GM06990 (cell line): ENCODE measurements at regions not wholly inside any gene's neighbourhood (a gene's known extent, or its start where the extent isn't known, plus 50 kb on each side); places are given as distances from the start of the nearest gene placed in this dataset.
A peak's percentile ranks its signal among the peaks of the same experiment; 100 is the strongest.
"Not testable (repeated sequence)": the region's sequence is repeated elsewhere in the genome, so short reads cannot be mapped to it uniquely, and the experiment has no call there.

Source experiments
- DNase-seq: peaks from one replicate; pipeline ENCODE4 v3.0.0-alpha.2; 2011; ENCODE audit not compliant: insufficient read length; ENCODE audit errors: extremely low read depth
- H3K27me3 ChIP-seq: replicated peaks from 2 replicates; pipeline ENCODE4 v1.6.0; 2011; ENCODE audit warnings: low read length; ENCODE audit not compliant: control insufficient read depth, insufficient read depth
- H3K36me3 ChIP-seq: 2 replicates; pipeline ENCODE4 v1.5.1; 2011; ENCODE audit warnings: low read length; ENCODE audit not compliant: control insufficient read depth, insufficient read depth
- H3K4me3 ChIP-seq: replicated peaks from 2 replicates; pipeline ENCODE4 v1.5.1; 2011; ENCODE audit warnings: low read depth, mild to moderate bottlenecking, control low read depth, low read length
- CTCF ChIP-seq: IDR thresholded peaks from 2 replicates; pipeline ENCODE4 v1.5.1; 2011; ENCODE audit warnings: low read length, control low read depth, mild to moderate bottlenecking, inconsistent platforms; ENCODE audit not compliant: insufficient read depth, poor library complexity, severe bottlenecking

DNA sequence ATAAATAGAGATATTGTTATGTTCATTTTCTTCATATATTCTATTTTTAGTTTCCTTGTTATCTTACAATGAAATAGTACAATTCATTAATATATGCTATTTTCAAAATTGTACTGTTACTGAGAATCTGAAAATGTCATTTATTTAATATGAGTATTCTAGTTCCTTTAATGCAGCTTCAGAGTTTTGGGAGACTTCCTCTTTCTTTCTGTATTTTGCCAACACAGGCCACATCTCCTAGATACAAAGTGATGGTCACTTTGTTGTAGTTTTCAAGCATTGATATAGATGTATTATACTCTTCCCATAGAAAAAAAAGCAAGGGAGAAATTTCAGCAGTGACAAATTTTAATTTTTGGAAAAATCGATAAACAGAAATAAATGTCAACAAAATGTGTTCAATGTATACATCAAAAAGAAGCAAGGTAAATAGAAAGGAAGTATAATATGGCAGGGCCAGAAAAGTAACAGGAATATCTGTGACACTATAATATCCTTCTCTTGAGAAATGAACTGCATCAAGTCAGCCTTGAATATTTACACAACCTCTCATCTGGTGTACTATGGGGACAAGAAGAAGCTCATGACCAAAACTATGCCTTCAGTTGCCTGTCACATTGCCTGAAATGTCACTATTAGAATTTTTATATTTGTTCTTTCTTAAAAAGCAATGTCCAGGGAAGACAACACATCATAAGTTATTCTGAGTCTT is 396.0 kb downstream of the TBC1D32 start:
- Histone ChIP-seq H3K4me3 (no peak overlapping the region), H3K36me3 (no peaks in the 10 kb centered on the region), H3K27me3 (no peaks in the 10 kb centered on the region)
- DNase-seq, result no peak
- no peak for TF ChIP-seq CTCF

DNA sequence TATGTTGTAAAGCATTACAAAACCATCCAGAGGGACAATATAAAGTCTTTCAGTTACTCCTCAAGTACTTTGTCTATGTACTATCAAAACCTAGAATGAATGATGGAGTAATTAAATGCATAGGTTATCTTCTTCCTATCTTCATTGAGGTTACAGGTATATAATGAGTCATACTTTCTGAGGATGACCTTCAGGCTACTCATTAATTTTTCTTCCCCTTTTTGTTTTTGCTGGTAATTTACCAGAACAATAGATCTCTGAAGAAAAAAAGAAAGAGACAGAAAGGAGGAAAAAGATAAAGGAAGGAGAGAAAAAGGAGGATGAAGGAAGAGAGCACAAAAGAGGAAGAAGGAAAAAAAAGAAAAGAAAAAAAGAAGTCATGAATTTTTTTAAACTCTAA is 398.4 kb downstream of the TBC1D32 start:
- DNase-seq, result peak; percentile 30
- TF ChIP-seq CTCF, result no peak
- H3K4me3 ChIP-seq, result no peak overlapping the region
- no peaks in the 10 kb centered on the region for H3K36me3 ChIP-seq
- H3K27me3 ChIP-seq, result no peaks in the 10 kb centered on the region

GRCh38 chr6:120935016-120935415 is 399.3 kb downstream of the TBC1D32 start:
- Histone ChIP-seq H3K27me3 (no peaks in the 10 kb centered on the region), H3K36me3 (no peaks in the 10 kb centered on the region), H3K4me3 (no peak overlapping the region)
- no peak for TF ChIP-seq CTCF
- DNase-seq, result no peak

- H3K4me3 ChIP-seq, DNase-seq, H3K27me3 ChIP-seq, H3K36me3 ChIP-seq: not testable (repeated sequence)
Observed at GRCh38 chr6:120931520-120932180, 402.6 kb downstream of the TBC1D32 start.

DNA sequence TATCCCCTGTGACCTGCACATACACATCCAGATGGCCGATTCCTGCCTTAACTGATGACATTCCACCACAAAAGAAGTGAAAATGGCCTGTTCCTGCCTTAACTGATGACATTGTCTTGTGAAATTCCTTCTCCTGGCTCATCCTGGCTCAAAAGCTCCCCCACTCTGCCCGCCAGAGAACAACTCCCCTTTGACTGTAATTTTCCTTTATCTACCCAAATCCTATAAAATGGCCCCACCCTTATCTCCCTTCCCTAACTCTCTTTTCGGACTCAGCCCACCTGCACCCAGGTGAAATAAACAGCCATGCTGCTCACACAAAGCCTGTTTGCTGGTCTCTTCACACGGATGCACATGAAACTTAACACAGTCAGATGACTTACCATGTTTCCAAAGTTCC is 403.8 kb downstream of the TBC1D32 start:
- H3K27me3 ChIP-seq, H3K36me3 ChIP-seq, DNase-seq, H3K4me3 ChIP-seq: not testable (repeated sequence)

GRCh38 chr6:120924214-120924613 is 410.1 kb downstream of the TBC1D32 start:
- Histone ChIP-seq H3K27me3 (no peaks in the 10 kb centered on the region), H3K36me3 (no peaks in the 10 kb centered on the region), H3K4me3 (no peak overlapping the region)
- TF ChIP-seq CTCF, result no peak
- DNase-seq, result no peak
